Keratinocyte (primary cell): ENCODE measurements at regions not wholly inside any gene's neighbourhood (a gene's known extent, or its start where the extent isn't known, plus 50 kb on each side); places are given as distances from the start of the nearest gene placed in this dataset.

ENCODE experiments used
- EZH2 ChIP-seq: IDR thresholded peaks from one replicate; pipeline ENCODE4 v1.6.1; 2012; ENCODE audit warnings: inconsistent platforms, mild to moderate bottlenecking, low read length, moderate library complexity
- TF ChIP-seq, protein P1 (sequence below), 3 experiments: IDR thresholded peaks in 1 of 3; conservative IDR thresholded peaks in 1 of 3; optimal IDR thresholded peaks in 1 of 3; 2 replicates in 2 of 3; 3 replicates in 1 of 3; pipeline versions ENCODE3 to v1.5.1; 2011; ENCODE audit warnings: low read length in 3 of 3, mild to moderate bottlenecking in 3 of 3, moderate library complexity in 2 of 3, control low read depth in 1 of 3, inconsistent platforms in 1 of 3; ENCODE audit not compliant: insufficient read depth in 2 of 3; ENCODE audit errors: extremely low read depth in 1 of 3

- TF ChIP-seq, protein P1, sequence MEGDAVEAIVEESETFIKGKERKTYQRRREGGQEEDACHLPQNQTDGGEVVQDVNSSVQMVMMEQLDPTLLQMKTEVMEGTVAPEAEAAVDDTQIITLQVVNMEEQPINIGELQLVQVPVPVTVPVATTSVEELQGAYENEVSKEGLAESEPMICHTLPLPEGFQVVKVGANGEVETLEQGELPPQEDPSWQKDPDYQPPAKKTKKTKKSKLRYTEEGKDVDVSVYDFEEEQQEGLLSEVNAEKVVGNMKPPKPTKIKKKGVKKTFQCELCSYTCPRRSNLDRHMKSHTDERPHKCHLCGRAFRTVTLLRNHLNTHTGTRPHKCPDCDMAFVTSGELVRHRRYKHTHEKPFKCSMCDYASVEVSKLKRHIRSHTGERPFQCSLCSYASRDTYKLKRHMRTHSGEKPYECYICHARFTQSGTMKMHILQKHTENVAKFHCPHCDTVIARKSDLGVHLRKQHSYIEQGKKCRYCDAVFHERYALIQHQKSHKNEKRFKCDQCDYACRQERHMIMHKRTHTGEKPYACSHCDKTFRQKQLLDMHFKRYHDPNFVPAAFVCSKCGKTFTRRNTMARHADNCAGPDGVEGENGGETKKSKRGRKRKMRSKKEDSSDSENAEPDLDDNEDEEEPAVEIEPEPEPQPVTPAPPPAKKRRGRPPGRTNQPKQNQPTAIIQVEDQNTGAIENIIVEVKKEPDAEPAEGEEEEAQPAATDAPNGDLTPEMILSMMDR (optimal IDR thresholded peaks at IDR 0.05 in 1 of 3, IDR thresholded peaks at IDR 0.05 in 1 of 3, conservative IDR thresholded peaks at IDR 0.05 in 1 of 3; ENCODE audit: extremely low read depth in 1 of 3, insufficient read depth in 2 of 3, low read length in 3 of 3): no peak
- no peak for TF ChIP-seq EZH2
Observed at GRCh38 chr12:114998750-114999128, 314.8 kb upstream of the TBX3 start.
